HG03460 (cell line): ENCODE measurements at regions not wholly inside any gene's neighbourhood (a gene's known extent, or its start where the extent isn't known, plus 50 kb on each side); places are given as distances from the start of the nearest gene placed in this dataset.

Experiments
- ATAC-seq: cut with Tn5 transposase; IDR thresholded peaks from one replicate; pipeline ENCODE4 v1.9.1; 2021; ENCODE audit not compliant: unreplicated experiment

- ATAC-seq, result no peak
Observed at GRCh38 chr1:185373813-185374529, 56.9 kb upstream of the IVNS1ABP start.

GRCh38 chr1:185369786-185370185, 52.7 kb upstream of the IVNS1ABP start:
- no peak for ATAC-seq

GRCh38 chr1:185368913-185369491, 52.0 kb upstream of the IVNS1ABP start:
- no peak for ATAC-seq

- no peak for ATAC-seq
Observed at GRCh38 chr1:185368313-185368855, 51.3 kb upstream of the IVNS1ABP start.

- no peak for ATAC-seq
Observed at GRCh38 chr1:185367218-185367617, 50.2 kb upstream of the IVNS1ABP start.
